SK-N-SH (cell line): ENCODE measurements at regions not wholly inside any gene's neighbourhood (a gene's known extent, or its start where the extent isn't known, plus 50 kb on each side); places are given as distances from the start of the nearest gene placed in this dataset.

Experiments
- CTCF ChIA-PET: fragments of 300-600, 350-600 bp; formaldehyde crosslinking; extraction: SDS; loops from one replicate; lab custom pipeline; 2021; lab: Yijun Ruan, JAX
- POLR2A ChIA-PET: fragments of 350-600 bp; sonication (Branson Sonifier 250); formaldehyde crosslinking; extraction: SDS; loops from one replicate; lab custom pipeline; 2020; ENCODE audit warnings: antibody characterized with exemption, inconsistent platforms; lab: Yijun Ruan, JAX
- DNase-seq: peaks from one replicate; pipeline ENCODE4 v3.0.0; 2012
- H2AFZ ChIP-seq: fragments of 200-600 bp; sonication (generic); 2 replicates; pipeline ENCODE4 v1.8.1; 2016; ENCODE audit warnings: antibody characterized with exemption, mild to moderate bottlenecking, low read depth
- H3F3A ChIP-seq: fragments of 200-600 bp; sonication (generic); replicated peaks from 2 replicates; pipeline ENCODE3; 2016; ENCODE audit warnings: antibody characterized with exemption, mild to moderate bottlenecking; ENCODE audit not compliant: insufficient read depth
- H3K27ac ChIP-seq, 2 experiments: fragments of 200-500 bp in 1 of 2; fragments of 200-600 bp in 1 of 2; sonication (Bioruptor generic) in 1 of 2; sonication (generic), shearing (Covaris generic) in 1 of 2; 2 replicates each; pipeline versions ENCODE4 v1.5.1 to v1.6.1; 2014 to 2016; ENCODE audit warnings: low read depth in 2 of 2, inconsistent platforms in 1 of 2, low read length in 1 of 2, mild to moderate bottlenecking in 1 of 2, mixed read lengths in 1 of 2
- H3K27me3 ChIP-seq: fragments of 200-600 bp; sonication (generic), shearing (Covaris generic); 2 replicates; pipeline ENCODE4 v1.6.1; 2016; ENCODE audit warnings: mixed run types; ENCODE audit not compliant: insufficient read depth
- H3K36me3 ChIP-seq, 2 experiments: fragments of 200-500 bp in 1 of 2; fragments of 200-600 bp in 1 of 2; sonication (Bioruptor generic) in 1 of 2; sonication (generic) in 1 of 2; replicated peaks in 1 of 2; 2 replicates each; pipeline versions ENCODE3 to v1.5.1; 2014 to 2016; ENCODE audit warnings: low read length in 1 of 2, mild to moderate bottlenecking in 1 of 2; ENCODE audit not compliant: insufficient read depth in 2 of 2, control insufficient read depth in 1 of 2
- H3K4me1 ChIP-seq, 2 experiments: fragments of 200-500 bp in 1 of 2; fragments of 200-600 bp in 1 of 2; sonication (Bioruptor generic) in 1 of 2; sonication (generic), shearing (Covaris generic) in 1 of 2; 2 replicates each; pipeline versions ENCODE4 v1.5.1 to v1.6.1; 2014 to 2016; ENCODE audit warnings: low read depth in 1 of 2, low read length in 1 of 2, mixed run types in 1 of 2; ENCODE audit not compliant: insufficient read depth in 2 of 2, control insufficient read depth in 1 of 2
- H3K4me2 ChIP-seq: fragments of 200-600 bp; sonication (generic), shearing (Covaris generic); 2 replicates; pipeline ENCODE4 v1.6.1; 2017; ENCODE audit warnings: mixed run types
- H3K4me3 ChIP-seq, 2 experiments: fragments of 200-500 bp in 1 of 2; fragments of 200-600 bp in 1 of 2; sonication (Bioruptor generic) in 1 of 2; sonication (generic), shearing (Covaris generic) in 1 of 2; 2 replicates each; pipeline versions ENCODE4 v1.5.1 to v1.8.1; 2014 to 2016; ENCODE audit warnings: low read depth in 2 of 2, inconsistent platforms in 1 of 2, low read length in 1 of 2, mild to moderate bottlenecking in 1 of 2, mixed read lengths in 1 of 2, moderate library complexity in 1 of 2
- H3K79me2 ChIP-seq: fragments of 200-600 bp; sonication (generic); 2 replicates; pipeline ENCODE4 v1.8.1; 2017; ENCODE audit warnings: mild to moderate bottlenecking; ENCODE audit not compliant: insufficient read depth
- H3K9ac ChIP-seq: fragments of 200-600 bp; sonication (generic); 2 replicates; pipeline ENCODE4 v1.6.1; 2017; ENCODE audit warnings: mixed run types
- H3K9me2 ChIP-seq: fragments of 200-600 bp; sonication (generic); 2 replicates; pipeline ENCODE4 v1.6.1; 2017; ENCODE audit warnings: mixed run types
- H3K9me3 ChIP-seq: fragments of 200-600 bp; sonication (generic); 2 replicates; pipeline ENCODE4 v1.6.1; 2017; ENCODE audit warnings: mixed run types, mild to moderate bottlenecking, moderate library complexity
- H4K20me1 ChIP-seq: fragments of 200-600 bp; sonication (generic); 2 replicates; pipeline ENCODE4 v1.6.1; 2017; ENCODE audit warnings: mild to moderate bottlenecking, mixed run types; ENCODE audit not compliant: insufficient read depth
- CHD2 ChIP-seq: fragments of 150-350 bp; IDR thresholded peaks from 2 replicates; pipeline ENCODE4 v1.6.1; 2018; ENCODE audit warnings: low read length; ENCODE audit not compliant: partially characterized antibody
- IRF3 ChIP-seq: fragments of 150-350 bp; IDR thresholded peaks from 2 replicates; pipeline ENCODE4 v1.6.1; 2016; ENCODE audit warnings: mild to moderate bottlenecking, low read depth, low read length
- JUND ChIP-seq: IDR thresholded peaks from 2 replicates; pipeline ENCODE4 v1.4.0; 2012
- MEF2A ChIP-seq: IDR thresholded peaks from 2 replicates; pipeline ENCODE4 v1.4.0; 2012; ENCODE audit warnings: low read depth, borderline replicate concordance
- MXI1 ChIP-seq: IDR thresholded peaks from 2 replicates; pipeline ENCODE4 v1.6.1; 2012; ENCODE audit warnings: mild to moderate bottlenecking, low read depth, low read length, improper control_type of control experiment
- POLR2AphosphoS5 ChIP-seq: IDR thresholded peaks from 2 replicates; pipeline ENCODE4 v1.6.1; 2012; ENCODE audit warnings: low read depth, low read length
- RAD21 ChIP-seq: IDR thresholded peaks from 2 replicates; pipeline ENCODE4 v1.6.1; 2012; ENCODE audit warnings: mild to moderate bottlenecking, low read length
- REST ChIP-seq: IDR thresholded peaks from 2 replicates; pipeline ENCODE4 v1.6.1; 2012; ENCODE audit warnings: mild to moderate bottlenecking, low read depth, low read length, moderate library complexity
- RFX5 ChIP-seq: IDR thresholded peaks from 2 replicates; pipeline ENCODE4 v1.6.1; 2012; ENCODE audit warnings: mild to moderate bottlenecking, improper control_type of control experiment, low read length
- TAF1 ChIP-seq: IDR thresholded peaks from 2 replicates; pipeline ENCODE4 v1.6.1; 2012; ENCODE audit warnings: low read depth, mild to moderate bottlenecking, low read length, moderate library complexity, borderline replicate concordance
- WGBS: methylation state at CpG from one replicate; pipeline ENCODE4 v1.1.6; 2017; ENCODE audit warnings: low lambda C conversion rate; 5-methylcytosine and 5-hydroxymethylcytosine counted together

GRCh38 chr4:110793381-110793801 lies 170.5 kb upstream of the PITX2 start:
- H3K27me3 ChIP-seq = no peaks in the 10 kb centered on the region; the same call in 1 of the 2 replicates
- no peaks in the 10 kb centered on the region for H3K4me1 ChIP-seq
- H3F3A ChIP-seq = no peaks in the 10 kb centered on the region
- H3K9me3 ChIP-seq = no peaks in the 10 kb centered on the region
- POLR2A ChIA-PET = no interaction called here
- no peak overlapping the region for H2AFZ ChIP-seq
- H4K20me1 ChIP-seq = no peaks in the 10 kb centered on the region
- no peak overlapping the region for H3K9ac ChIP-seq
- WGBS = 57% methylated on average over 4 of the region's 4 CpGs
- H3K4me2 ChIP-seq = no peak overlapping the region
- DNase-seq = no peak
- no peak overlapping the region for H3K4me3 ChIP-seq
- H3K9me2 ChIP-seq = no peaks in the 10 kb centered on the region
- no peaks in the 10 kb centered on the region for H3K79me2 ChIP-seq
- no peaks in the 10 kb centered on the region for H3K36me3 ChIP-seq
- no peak for TF ChIP-seq RAD21
- no peak for TF ChIP-seq POLR2AphosphoS5
- no peak for TF ChIP-seq JUND
- no peak for TF ChIP-seq TAF1
- TF ChIP-seq MXI1 = no peak
- H3K27ac ChIP-seq = no peak overlapping the region
- CTCF ChIA-PET = interaction anchor here (1.1 kb wide), 1 partner anchor 177 kb away, joined by 3 read pairs; no protein-coding TSS in a partner anchor

- Histone ChIP-seq H3K27ac (no peak overlapping the region), H3K27me3 (no peaks in the 10 kb centered on the region; the same call in 1 of the 2 replicates), H3K9me3 (no peaks in the 10 kb centered on the region), H3K9me2 (no peaks in the 10 kb centered on the region), H3K9ac (no peak overlapping the region), H3F3A (no peaks in the 10 kb centered on the region), H3K79me2 (no peaks in the 10 kb centered on the region), H3K4me3 (no peak overlapping the region), H3K36me3 (no peaks in the 10 kb centered on the region), H3K4me1 (no peaks in the 10 kb centered on the region), H3K4me2 (no peak overlapping the region), H4K20me1 (no peaks in the 10 kb centered on the region), H2AFZ (no peak overlapping the region)
- CTCF ChIA-PET = interaction anchor here (1.1 kb wide), 1 partner anchor 177 kb away, joined by 3 read pairs; no protein-coding TSS in a partner anchor
- TF ChIP-seq CHD2 (no peak), IRF3 (no peak), REST (no peak), RFX5 (no peak), MEF2A (no peak)
- POLR2A ChIA-PET = no interaction called here
- DNase-seq = no peak
- WGBS = 4% methylated on average over 3 of the region's 5 CpGs
These were observed 171.1 kb upstream of the PITX2 start for GRCh38 chr4:110793890-110794554.
